ENCODE measurements at regions not wholly inside any gene's neighbourhood (a gene's known extent, or its start where the extent isn't known, plus 50 kb on each side); places are given as distances from the start of the nearest gene placed in this dataset.
A peak's percentile ranks its signal among the peaks of the same experiment; 100 is the strongest.
"Not testable (repeated sequence)": the region's sequence is repeated elsewhere in the genome, so short reads cannot be mapped to it uniquely, and the experiment has no call there.

- DNase-seq = no peak
Observed at GRCh38 chr5:178063277-178063676, 50.1 kb upstream of the N4BP3 start.

GRCh38 chr5:178058321-178059012 is 54.9 kb upstream of the N4BP3 start:
- DNase-seq = peak; percentile 85

GRCh38 chr5:178057839-178058238 is 55.5 kb upstream of the N4BP3 start:
- DNase-seq = no peak

GRCh38 chr5:178056935-178057334 is 56.4 kb upstream of the N4BP3 start:
- DNase-seq = no peak

- DNase-seq = not testable (repeated sequence)
Observed at GRCh38 chr5:178055536-178055935, 57.8 kb upstream of the N4BP3 start.

- not testable (repeated sequence) for DNase-seq
Observed at GRCh38 chr5:178052062-178052461, 56.0 kb upstream of the PROP1 start.

GRCh38 chr5:178050873-178051272 is 54.8 kb upstream of the PROP1 start:
- not testable (repeated sequence) for DNase-seq

- DNase-seq = not testable (repeated sequence)
Observed at GRCh38 chr5:178047943-178048342, 51.9 kb upstream of the PROP1 start.

- not testable (repeated sequence) for DNase-seq
Observed at GRCh38 chr5:178046757-178047399, 50.8 kb upstream of the PROP1 start.

- DNase-seq = not testable (repeated sequence)
Observed at GRCh38 chr5:178045963-178046362, 49.9 kb upstream of the PROP1 start.

Data from NCI-H1105 (cell line).